IMR-90 (cell line): ENCODE measurements at regions not wholly inside any gene's neighbourhood (a gene's known extent, or its start where the extent isn't known, plus 50 kb on each side); places are given as distances from the start of the nearest gene placed in this dataset.
A peak's percentile ranks its signal among the peaks of the same experiment; 100 is the strongest.

Experiments used
- ATAC-seq: fragments of 200-7000 bp; cut with Tn5 transposase; 2 replicates; pipeline ENCODE4 v1.9.1; 2020; ENCODE audit warnings: low read depth, mild to moderate bottlenecking, moderate library complexity
- BruUV-seq: library from RNA; stranded (reverse); fragments of 400-500 nt; replicated peaks from 2 replicates; lab custom pipeline; 2021; lab: Mats Ljungman, UMichigan
- CTCF ChIA-PET: fragments of 300-600 bp; formaldehyde crosslinking; extraction: SDS; loops from one replicate; lab custom pipeline; 2021; ENCODE audit warnings: antibody characterized with exemption; lab: Yijun Ruan, JAX
- POLR2A ChIA-PET: fragments of 300-600 bp; sonication (Branson Sonifier 250); formaldehyde crosslinking; loops from one replicate; lab custom pipeline; 2022; ENCODE audit warnings: antibody characterized with exemption; ENCODE audit not compliant: unreplicated experiment; lab: Charles Lee
- DNase-seq: peaks from one replicate; pipeline ENCODE4 v3.0.0; 2013
- H2AFZ ChIP-seq: replicated peaks from 2 replicates; pipeline ENCODE3; 2013; ENCODE audit warnings: low read length, mild to moderate bottlenecking; ENCODE audit not compliant: poor library complexity
- H2AK5ac ChIP-seq: 2 replicates; pipeline ENCODE4 v1.6.1; 2013; ENCODE audit warnings: low read depth, low read length, inconsistent platforms
- H2AK9ac ChIP-seq: replicated peaks from 2 replicates; pipeline ENCODE3; 2013; ENCODE audit warnings: mild to moderate bottlenecking, low read depth, low read length, moderate library complexity; ENCODE audit not compliant: poor library complexity
- H2BK120ac ChIP-seq: 2 replicates; pipeline ENCODE4 v1.6.1; 2013; ENCODE audit warnings: low read depth, low read length, inconsistent platforms
- H2BK15ac ChIP-seq: 3 replicates; pipeline ENCODE4 v1.6.1; 2013; ENCODE audit warnings: low read depth, low read length, inconsistent platforms
- H2BK20ac ChIP-seq: 2 replicates; pipeline ENCODE4 v1.6.1; 2013; ENCODE audit warnings: low read depth, mild to moderate bottlenecking, inconsistent platforms, low read length, moderate library complexity
- H2BK5ac ChIP-seq: 2 replicates; pipeline ENCODE4 v1.6.1; 2013; ENCODE audit warnings: mild to moderate bottlenecking, low read depth, low read length, inconsistent platforms; ENCODE audit not compliant: poor library complexity, severe bottlenecking
- H3K14ac ChIP-seq: replicated peaks from 2 replicates; pipeline ENCODE4 v1.6.1; 2013; ENCODE audit warnings: low read depth, low read length, inconsistent platforms
- H3K18ac ChIP-seq: 2 replicates; pipeline ENCODE4 v1.6.1; 2013; ENCODE audit warnings: low read depth, low read length, control low read depth
- H3K23ac ChIP-seq: 2 replicates; pipeline ENCODE4 v1.6.1; 2013; ENCODE audit warnings: low read depth, low read length, inconsistent platforms
- H3K27ac ChIP-seq: 2 replicates; pipeline ENCODE4 v1.5.1; 2013; ENCODE audit warnings: mild to moderate bottlenecking, control low read depth, low read length; ENCODE audit not compliant: insufficient read depth
- H3K27me3 ChIP-seq: 2 replicates; pipeline ENCODE4 v1.6.1; 2013; ENCODE audit warnings: low read length; ENCODE audit not compliant: control insufficient read depth, insufficient read depth
- H3K36me3 ChIP-seq: 2 replicates; pipeline ENCODE4 v1.6.1; 2013; ENCODE audit warnings: low read length, mixed read lengths; ENCODE audit not compliant: control insufficient read depth, insufficient read depth
- H3K4ac ChIP-seq: 2 replicates; pipeline ENCODE4 v1.6.1; 2013; ENCODE audit warnings: low read depth, low read length, inconsistent platforms
- H3K4me1 ChIP-seq: 2 replicates; pipeline ENCODE4 v1.6.1; 2013; ENCODE audit warnings: low read length, mixed read lengths; ENCODE audit not compliant: control insufficient read depth, insufficient read depth
- H3K4me2 ChIP-seq: 2 replicates; pipeline ENCODE4 v1.6.1; 2013; ENCODE audit warnings: low read depth, mild to moderate bottlenecking, control low read depth, low read length, moderate library complexity
- H3K4me3 ChIP-seq: 2 replicates; pipeline ENCODE4 v1.5.1; 2013; ENCODE audit warnings: low read depth, mild to moderate bottlenecking, control low read depth, low read length, moderate library complexity; ENCODE audit not compliant: insufficient read depth
- H3K56ac ChIP-seq: 2 replicates; pipeline ENCODE4 v1.6.1; 2013; ENCODE audit warnings: low read length, inconsistent platforms; ENCODE audit not compliant: insufficient read depth; ENCODE audit errors: extremely low read depth
- H3K79me1 ChIP-seq, 2 experiments: 2 replicates each; pipeline ENCODE4 v1.6.1; 2013; ENCODE audit warnings: low read length in 2 of 2, inconsistent platforms in 1 of 2, low read depth in 1 of 2
- H3K9ac ChIP-seq: 2 replicates; pipeline ENCODE4 v1.6.1; 2013; ENCODE audit warnings: low read depth, low read length, control low read depth
- H3K9me1 ChIP-seq: 2 replicates; pipeline ENCODE4 v1.6.1; 2013; ENCODE audit warnings: low read length, inconsistent platforms; ENCODE audit not compliant: insufficient read depth
- H3K9me3 ChIP-seq: 2 replicates; pipeline ENCODE4 v1.6.1; 2013; ENCODE audit warnings: low read length; ENCODE audit not compliant: control insufficient read depth, insufficient read depth
- H4K20me1 ChIP-seq: 2 replicates; pipeline ENCODE4 v1.6.1; 2013; ENCODE audit warnings: low read length, inconsistent platforms; ENCODE audit not compliant: insufficient read depth
- H4K5ac ChIP-seq: 2 replicates; pipeline ENCODE4 v1.6.1; 2013; ENCODE audit warnings: mild to moderate bottlenecking, low read depth, low read length, control low read depth
- H4K8ac ChIP-seq, 2 experiments: 2 replicates each; pipeline ENCODE4 v1.6.1; 2013; ENCODE audit warnings: low read depth in 2 of 2, low read length in 2 of 2, control low read depth in 1 of 2, inconsistent platforms in 1 of 2
- H4K91ac ChIP-seq: 2 replicates; pipeline ENCODE4 v1.6.1; 2013; ENCODE audit warnings: low read depth, low read length, inconsistent platforms; ENCODE audit not compliant: insufficient read depth
- FOS ChIP-seq: fragments of 150-350 bp; IDR thresholded peaks from 2 replicates; pipeline ENCODE4 v1.6.1; 2016; ENCODE audit warnings: low read depth, low read length
- MAFK ChIP-seq: IDR thresholded peaks from 2 replicates; pipeline ENCODE4 v1.6.1; 2012; ENCODE audit warnings: low read depth, low read length, improper control_type of control experiment
- NFE2L2 ChIP-seq: fragments of 150-350 bp; IDR thresholded peaks from 2 replicates; pipeline ENCODE4 v1.6.1; 2016; ENCODE audit warnings: low read depth, mild to moderate bottlenecking, low read length
- RFX5 ChIP-seq: IDR thresholded peaks from 2 replicates; pipeline ENCODE4 v1.8.0; 2012; ENCODE audit warnings: low read depth, mild to moderate bottlenecking, low read length, moderate library complexity
- SMC3 ChIP-seq: fragments of 150-350 bp; IDR thresholded peaks from 2 replicates; pipeline ENCODE4 v1.6.1; 2016; ENCODE audit warnings: low read depth, mild to moderate bottlenecking, antibody characterized with exemption, low read length, moderate library complexity
- WGBS, 2 experiments: methylation state at CpG; one replicate each; pipeline versions ENCODE4 v1.1.5 to v1.1.7; 2013; ENCODE audit warnings: missing lambda C conversion rate in 2 of 2; ENCODE audit not compliant: insufficient read length in 1 of 2; ENCODE audit errors: extremely low coverage in 2 of 2; 5-methylcytosine and 5-hydroxymethylcytosine counted together
- dilution Hi-C: fragments of 300-500 bp; cut with HindIII; formaldehyde crosslinking; loops from one replicate; pipeline ENCODE4 v1.14.3; 2018; ENCODE audit warnings: low sequenced_read_pairs; ENCODE audit not compliant: unreplicated experiment
- in situ Hi-C: fragments of 300-500 bp; cut with MboI; formaldehyde crosslinking; loops from 3 replicates; pipeline ENCODE4 v1.14.3; 2019; ENCODE audit warnings: low sequenced_read_pairs, inconsistent platforms, mixed read lengths
- intact Hi-C: fragments of 100-400 bp; cut with micrococcal nuclease; formaldehyde crosslinking; loops from 2 replicates; pipeline ENCODE4 v1.10.0; 2022
- TF ChIP-seq, protein P1 (sequence below): conservative IDR thresholded peaks from 2 replicates; pipeline ENCODE4 v1.5.1; 2012; ENCODE audit warnings: mild to moderate bottlenecking, low read depth, low read length, improper control_type of control experiment
- TF ChIP-seq, protein P2 (sequence below): fragments of 150-350 bp; IDR thresholded peaks from 2 replicates; pipeline ENCODE4 v1.6.1; 2016; ENCODE audit warnings: low read depth, mild to moderate bottlenecking, low read length, moderate library complexity, borderline replicate concordance

DNA sequence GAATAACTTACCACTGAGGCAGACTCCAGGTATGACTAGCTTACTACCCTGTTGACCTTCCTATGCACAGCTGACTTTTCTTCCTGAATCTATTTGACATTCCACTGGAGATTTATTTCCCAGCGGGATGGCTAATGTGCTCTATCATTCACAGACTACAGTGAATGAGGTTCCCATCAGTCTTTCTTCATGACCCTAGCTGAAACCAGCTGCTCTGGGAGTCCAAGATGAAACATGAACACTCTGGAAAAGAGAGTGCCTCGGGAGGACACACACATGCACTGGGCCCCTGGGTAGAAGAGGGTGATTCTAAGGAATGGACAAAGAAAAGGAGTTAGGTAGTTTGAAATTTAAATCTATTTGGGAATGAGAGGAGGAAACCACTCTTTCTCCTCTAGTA is 82.6 kb upstream of the DST start:
- intact Hi-C loops: no loop called here
- Histone ChIP-seq H4K5ac (peak overlapping the region; percentile 15; the same call in 1 of the 2 replicates), H3K14ac (peak overlapping the region; percentile 73; the same call in 1 of the 2 replicates), H4K91ac (peak overlapping the region; percentile 46; the same call in 1 of the 2 replicates), H3K56ac (no peak overlapping the region), H3K4me3 (no peak overlapping the region), H2AK5ac (peak overlapping the region; percentile 76; the same call in 1 of the 2 replicates), H3K79me1 (peaks cover 18 to 62% of the 10 kb centered on the region in 2 experiments), H3K18ac (peak overlapping the region; percentile 66; the same call in 1 of the 2 replicates), H4K8ac (peak overlapping the region in 1 of 2 experiments; percentile 49; a peak in 1 of 4 replicates), H3K27me3 (no peaks in the 10 kb centered on the region), H3K4me1 (peaks cover 8% of the 10 kb centered on the region), H3K9me1 (peaks cover 13% of the 10 kb centered on the region), H2BK15ac (peak overlapping the region; percentile 62; the same call in 1 of the 3 replicates), H2AFZ (no peak overlapping the region), H3K36me3 (no peaks in the 10 kb centered on the region), H3K23ac (peak overlapping the region; percentile 52; the same call in 1 of the 2 replicates), H2BK20ac (peak overlapping the region; percentile 50), H3K9ac (no peak overlapping the region), H3K4me2 (peak overlapping the region; percentile 16; the same call in 1 of the 2 replicates), H2BK120ac (peak overlapping the region; percentile 58), H2BK5ac (peak overlapping the region; percentile 61), H3K9me3 (no peaks in the 10 kb centered on the region), H2AK9ac (no peak overlapping the region), H4K20me1 (peaks cover 10% of the 10 kb centered on the region; the same call in 1 of the 2 replicates), H3K27ac (no peak overlapping the region), H3K4ac (peak overlapping the region; percentile 73)
- DNase-seq: no peak
- in situ Hi-C loops: no loop called here
- dilution Hi-C loops: no loop called here
- ChIA-PET CTCF (interaction anchor here (0.6 kb wide), 1 partner anchor 125 kb away, joined by 11 read pairs; no protein-coding TSS in a partner anchor), POLR2A (no interaction called here)
- no peak for ATAC-seq
- 86% methylated on average over 1 of the region's 2 CpGs; no CpG with 5 or more reads in 1 of the 2 experiments for WGBS, 2 experiments
- no TSS peak for BruUV-seq
- TF ChIP-seq MAFK (no peak), SMC3 (no peak), FOS (no peak), NFE2L2 (no peak), RFX5 (no peak)
- TF ChIP-seq, protein P1, sequence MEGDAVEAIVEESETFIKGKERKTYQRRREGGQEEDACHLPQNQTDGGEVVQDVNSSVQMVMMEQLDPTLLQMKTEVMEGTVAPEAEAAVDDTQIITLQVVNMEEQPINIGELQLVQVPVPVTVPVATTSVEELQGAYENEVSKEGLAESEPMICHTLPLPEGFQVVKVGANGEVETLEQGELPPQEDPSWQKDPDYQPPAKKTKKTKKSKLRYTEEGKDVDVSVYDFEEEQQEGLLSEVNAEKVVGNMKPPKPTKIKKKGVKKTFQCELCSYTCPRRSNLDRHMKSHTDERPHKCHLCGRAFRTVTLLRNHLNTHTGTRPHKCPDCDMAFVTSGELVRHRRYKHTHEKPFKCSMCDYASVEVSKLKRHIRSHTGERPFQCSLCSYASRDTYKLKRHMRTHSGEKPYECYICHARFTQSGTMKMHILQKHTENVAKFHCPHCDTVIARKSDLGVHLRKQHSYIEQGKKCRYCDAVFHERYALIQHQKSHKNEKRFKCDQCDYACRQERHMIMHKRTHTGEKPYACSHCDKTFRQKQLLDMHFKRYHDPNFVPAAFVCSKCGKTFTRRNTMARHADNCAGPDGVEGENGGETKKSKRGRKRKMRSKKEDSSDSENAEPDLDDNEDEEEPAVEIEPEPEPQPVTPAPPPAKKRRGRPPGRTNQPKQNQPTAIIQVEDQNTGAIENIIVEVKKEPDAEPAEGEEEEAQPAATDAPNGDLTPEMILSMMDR: no peak
- TF ChIP-seq, protein P2, sequence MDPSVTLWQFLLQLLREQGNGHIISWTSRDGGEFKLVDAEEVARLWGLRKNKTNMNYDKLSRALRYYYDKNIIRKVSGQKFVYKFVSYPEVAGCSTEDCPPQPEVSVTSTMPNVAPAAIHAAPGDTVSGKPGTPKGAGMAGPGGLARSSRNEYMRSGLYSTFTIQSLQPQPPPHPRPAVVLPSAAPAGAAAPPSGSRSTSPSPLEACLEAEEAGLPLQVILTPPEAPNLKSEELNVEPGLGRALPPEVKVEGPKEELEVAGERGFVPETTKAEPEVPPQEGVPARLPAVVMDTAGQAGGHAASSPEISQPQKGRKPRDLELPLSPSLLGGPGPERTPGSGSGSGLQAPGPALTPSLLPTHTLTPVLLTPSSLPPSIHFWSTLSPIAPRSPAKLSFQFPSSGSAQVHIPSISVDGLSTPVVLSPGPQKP: no peak
